ENCODE measurements at regions not wholly inside any gene's neighbourhood (a gene's known extent, or its start where the extent isn't known, plus 50 kb on each side); places are given as distances from the start of the nearest gene placed in this dataset.

DNA sequence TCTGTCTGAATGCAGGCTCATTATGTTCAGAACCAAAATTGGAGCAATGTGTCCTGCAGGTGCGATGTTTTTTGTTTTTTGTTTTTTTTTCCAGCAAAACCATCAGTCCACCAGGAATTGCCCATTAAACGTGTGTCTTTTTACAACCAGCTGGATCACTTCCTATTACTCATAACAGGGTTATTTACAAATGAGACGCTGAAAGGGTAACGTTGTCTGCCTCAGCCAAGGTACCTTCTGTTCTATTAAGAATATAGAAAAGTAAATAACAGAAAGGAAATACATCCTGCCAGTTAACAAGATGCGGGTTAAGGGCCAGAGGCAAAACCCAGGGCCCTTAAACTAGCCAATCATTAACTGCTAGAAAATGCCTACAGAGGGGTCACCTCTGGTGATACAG, 590.4 kb downstream of the TBC1D4 start:
- Histone ChIP-seq H3K27me3 (no peaks in the 10 kb centered on the region), H3K4me1 (no peaks in the 10 kb centered on the region), H3K4me3 (no peak overlapping the region), H3K27ac (no peak overlapping the region), H3K9me3 (no peaks in the 10 kb centered on the region), H3K36me3 (no peaks in the 10 kb centered on the region)
- 59% methylated on average over 5 of the region's 5 CpGs for WGBS, 2 donors (ENCODE audit: low coverage in 1 of 2)
- TF ChIP-seq EP300 (IDR thresholded peaks at IDR 0.05) (no peak), CTCF (IDR thresholded peaks at IDR 0.05) (no peak), POLR2AphosphoS5 (IDR thresholded peaks at IDR 0.05) (no peak), POLR2A (IDR thresholded peaks at IDR 0.05) (no peak)
- no peak for ATAC-seq

DNA sequence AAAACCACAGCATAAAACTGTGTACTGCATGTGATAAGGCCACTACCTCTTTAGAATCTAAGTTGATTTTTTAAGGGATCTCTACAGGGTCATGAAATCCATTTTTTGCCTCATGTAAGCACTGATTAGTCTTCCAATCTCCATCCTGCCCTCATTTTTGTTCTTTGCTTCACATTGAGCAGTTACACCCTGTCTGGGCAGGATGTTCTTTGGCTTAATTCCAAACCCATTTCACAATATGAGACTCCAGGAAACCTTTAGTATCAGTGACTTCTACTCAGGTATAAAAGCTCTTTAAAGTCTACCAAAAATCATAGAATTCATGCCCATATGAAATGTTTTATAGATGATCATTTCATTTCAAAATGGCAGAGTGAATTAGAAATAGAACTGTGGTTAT, 592.6 kb downstream of the TBC1D4 start:
- Histone ChIP-seq H3K4me1 (no peaks in the 10 kb centered on the region), H3K36me3 (no peaks in the 10 kb centered on the region), H3K9me3 (no peaks in the 10 kb centered on the region), H3K27me3 (no peaks in the 10 kb centered on the region), H3K27ac (no peak overlapping the region), H3K4me3 (no peak overlapping the region)
- no peak for ATAC-seq
- TF ChIP-seq POLR2AphosphoS5 (IDR thresholded peaks at IDR 0.05) = no peak
- no peak for TF ChIP-seq POLR2A (IDR thresholded peaks at IDR 0.05)
- TF ChIP-seq CTCF (IDR thresholded peaks at IDR 0.05) = no peak
- no peak for TF ChIP-seq EP300 (IDR thresholded peaks at IDR 0.05)

GRCh38 chr13:74886502-74886901, 595.5 kb downstream of the TBC1D4 start:
- ATAC-seq = no peak
- H3K27ac ChIP-seq = no peak overlapping the region
- no peaks in the 10 kb centered on the region for H3K4me1 ChIP-seq
- no peaks in the 10 kb centered on the region for H3K36me3 ChIP-seq
- TF ChIP-seq CTCF (IDR thresholded peaks at IDR 0.05) (no peak), POLR2A (IDR thresholded peaks at IDR 0.05) (no peak), EP300 (IDR thresholded peaks at IDR 0.05) (no peak), POLR2AphosphoS5 (IDR thresholded peaks at IDR 0.05) (no peak)
- WGBS, 2 donors (ENCODE audit: low coverage in 1 of 2) = 15 to 26% methylated on average over 3 of the region's 3 CpGs
- no peak overlapping the region for H3K4me3 ChIP-seq
- H3K27me3 ChIP-seq = no peaks in the 10 kb centered on the region
- H3K9me3 ChIP-seq = no peaks in the 10 kb centered on the region

DNA sequence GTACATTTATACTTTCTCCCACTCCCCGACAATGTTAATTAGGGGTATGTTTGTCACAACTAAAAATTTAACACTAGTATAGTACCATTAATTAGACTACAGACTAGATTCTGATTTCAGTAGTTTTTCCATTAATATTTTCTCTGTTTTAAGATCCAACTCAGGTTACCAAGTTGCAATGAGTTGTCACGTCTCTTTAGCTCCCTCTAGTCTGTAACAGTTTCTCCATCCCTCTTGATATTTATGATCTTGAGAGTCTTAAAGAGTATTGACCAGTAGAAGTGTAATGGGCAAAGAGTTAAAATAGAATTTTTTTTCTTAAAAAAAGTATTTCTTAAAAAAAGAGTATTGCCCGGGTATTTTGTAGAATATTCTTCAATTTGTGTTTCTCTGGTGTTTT, 598.1 kb downstream of the TBC1D4 start:
- 84 to 89% methylated on average over 3 of the region's 3 CpGs for WGBS, 2 donors (ENCODE audit: low coverage in 1 of 2)
- no peak for ATAC-seq
- TF ChIP-seq POLR2A (IDR thresholded peaks at IDR 0.05) (no peak), CTCF (IDR thresholded peaks at IDR 0.05) (no peak), POLR2AphosphoS5 (IDR thresholded peaks at IDR 0.05) (no peak), EP300 (IDR thresholded peaks at IDR 0.05) (no peak)
- Histone ChIP-seq H3K4me1 (no peaks in the 10 kb centered on the region), H3K4me3 (no peak overlapping the region), H3K36me3 (no peaks in the 10 kb centered on the region), H3K27ac (no peak overlapping the region), H3K9me3 (peaks cover 0 to 8% (median 0%) of the 10 kb centered on the region in 3 donors), H3K27me3 (no peaks in the 10 kb centered on the region)

GRCh38 chr13:74871369-74872070, 610.4 kb downstream of the TBC1D4 start:
- TF ChIP-seq CTCF (IDR thresholded peaks at IDR 0.05) (no peak), POLR2A (IDR thresholded peaks at IDR 0.05) (no peak), EP300 (IDR thresholded peaks at IDR 0.05) (no peak), POLR2AphosphoS5 (IDR thresholded peaks at IDR 0.05) (no peak)
- no peak overlapping the region for H3K27ac ChIP-seq
- no peak for ATAC-seq
- H3K27me3 ChIP-seq = no peaks in the 10 kb centered on the region
- H3K4me3 ChIP-seq = no peak overlapping the region
- no peaks in the 10 kb centered on the region for H3K4me1 ChIP-seq
- no peaks in the 10 kb centered on the region for H3K36me3 ChIP-seq
- H3K9me3 ChIP-seq = peaks cover 0 to 13% (median 0%) of the 10 kb centered on the region in 3 donors

Data from gastroesophageal sphincter (tissue), 4 donors.